ENCODE measurements at regions not wholly inside any gene's neighbourhood (a gene's known extent, or its start where the extent isn't known, plus 50 kb on each side); places are given as distances from the start of the nearest gene placed in this dataset.

DNA sequence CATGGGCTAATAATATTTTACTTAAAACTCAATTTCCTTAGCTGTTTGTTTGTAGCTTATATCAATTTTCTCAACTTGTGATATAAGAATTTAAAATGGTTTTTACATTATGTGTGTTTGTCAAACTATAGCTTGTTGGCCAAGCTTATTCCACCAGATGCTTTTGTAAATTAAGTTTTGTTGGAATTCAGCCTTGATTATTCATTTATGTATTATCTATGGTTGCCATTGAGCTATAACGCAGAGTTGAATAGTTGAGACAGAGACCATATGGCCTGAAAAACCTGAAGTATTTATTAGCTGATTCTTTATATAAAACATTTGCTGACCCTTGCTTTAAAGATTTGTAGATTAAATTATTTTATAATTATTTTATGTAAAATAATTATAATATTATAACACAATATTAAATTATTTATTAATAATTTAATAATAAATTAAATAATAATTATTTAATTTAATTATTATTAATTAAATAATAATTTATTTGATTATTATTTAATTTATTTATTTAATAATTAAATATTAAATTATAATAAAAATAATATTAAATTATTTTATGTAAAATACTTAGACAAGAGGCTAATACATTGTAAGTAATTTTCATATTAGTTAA lies 779.6 kb upstream of the NECTIN3 start:
- DNase-seq (ENCODE audit: low spot score in 2 of 2), result no peak
- no peak overlapping the region for H3K27ac ChIP-seq
- TF ChIP-seq, protein P1, sequence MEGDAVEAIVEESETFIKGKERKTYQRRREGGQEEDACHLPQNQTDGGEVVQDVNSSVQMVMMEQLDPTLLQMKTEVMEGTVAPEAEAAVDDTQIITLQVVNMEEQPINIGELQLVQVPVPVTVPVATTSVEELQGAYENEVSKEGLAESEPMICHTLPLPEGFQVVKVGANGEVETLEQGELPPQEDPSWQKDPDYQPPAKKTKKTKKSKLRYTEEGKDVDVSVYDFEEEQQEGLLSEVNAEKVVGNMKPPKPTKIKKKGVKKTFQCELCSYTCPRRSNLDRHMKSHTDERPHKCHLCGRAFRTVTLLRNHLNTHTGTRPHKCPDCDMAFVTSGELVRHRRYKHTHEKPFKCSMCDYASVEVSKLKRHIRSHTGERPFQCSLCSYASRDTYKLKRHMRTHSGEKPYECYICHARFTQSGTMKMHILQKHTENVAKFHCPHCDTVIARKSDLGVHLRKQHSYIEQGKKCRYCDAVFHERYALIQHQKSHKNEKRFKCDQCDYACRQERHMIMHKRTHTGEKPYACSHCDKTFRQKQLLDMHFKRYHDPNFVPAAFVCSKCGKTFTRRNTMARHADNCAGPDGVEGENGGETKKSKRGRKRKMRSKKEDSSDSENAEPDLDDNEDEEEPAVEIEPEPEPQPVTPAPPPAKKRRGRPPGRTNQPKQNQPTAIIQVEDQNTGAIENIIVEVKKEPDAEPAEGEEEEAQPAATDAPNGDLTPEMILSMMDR (IDR thresholded peaks at IDR 0.05), result no peak
- no peaks in the 10 kb centered on the region for H3K4me1 ChIP-seq
- H3K9me3 ChIP-seq, result peaks cover 0 to 6% of the 10 kb centered on the region in 2 donors
- no peaks in the 10 kb centered on the region for H3K27me3 ChIP-seq
- no peaks in the 10 kb centered on the region for H3K36me3 ChIP-seq
- no peak overlapping the region for H3K4me3 ChIP-seq
- intact Hi-C loops (cut with DNase I), result no loop called here

DNA sequence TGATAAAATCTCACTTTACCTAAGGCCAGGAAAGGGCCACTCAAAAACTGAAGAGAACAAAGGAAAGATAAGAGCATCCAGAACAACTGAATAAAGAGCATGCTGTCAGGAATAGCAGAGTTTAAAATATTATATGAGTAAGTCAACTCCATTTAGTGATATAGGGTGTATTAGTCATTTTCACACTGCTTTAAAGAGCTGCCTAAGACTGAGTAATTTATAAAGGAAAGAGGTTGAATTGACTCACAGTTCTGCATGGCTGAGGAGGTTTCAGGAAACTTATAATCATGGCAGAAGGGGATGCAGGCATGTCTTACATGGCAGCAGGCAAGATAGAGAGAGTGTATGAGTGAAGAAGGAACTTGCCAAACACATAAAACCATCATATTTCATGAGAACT lies 778.0 kb upstream of the NECTIN3 start:
- no peak for DNase-seq (ENCODE audit: low spot score in 2 of 2)
- Histone ChIP-seq H3K27ac (no peak overlapping the region), H3K27me3 (no peaks in the 10 kb centered on the region), H3K9me3 (peaks cover 0 to 6% of the 10 kb centered on the region in 2 donors), H3K36me3 (no peaks in the 10 kb centered on the region), H3K4me3 (no peak overlapping the region), H3K4me1 (no peaks in the 10 kb centered on the region)
- intact Hi-C loops (cut with DNase I), result no loop called here
- TF ChIP-seq, protein P1 (IDR thresholded peaks at IDR 0.05), result no peak

DNA sequence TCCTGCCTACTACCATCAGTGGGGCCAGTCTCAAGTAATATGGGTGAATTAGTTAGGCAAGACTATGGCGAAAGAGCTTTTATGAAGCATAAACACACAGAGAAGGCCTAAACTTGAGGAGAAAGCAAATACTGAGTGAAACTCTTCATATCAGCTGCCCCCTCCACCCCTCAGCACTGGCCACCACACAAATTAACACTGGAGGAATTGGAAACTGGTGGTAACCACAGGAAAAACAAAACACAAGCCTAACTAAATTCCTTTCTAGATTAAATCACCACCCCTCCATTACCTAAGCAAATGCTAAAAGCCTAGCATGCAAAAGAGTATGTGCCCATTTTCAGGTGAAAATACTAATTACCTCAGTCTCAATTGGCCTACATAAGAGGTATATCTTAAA lies 774.7 kb upstream of the NECTIN3 start:
- intact Hi-C loops (cut with DNase I), result no loop called here
- Histone ChIP-seq H3K4me3 (no peak overlapping the region), H3K9me3 (peaks cover 0 to 6% of the 10 kb centered on the region in 2 donors)

DNA sequence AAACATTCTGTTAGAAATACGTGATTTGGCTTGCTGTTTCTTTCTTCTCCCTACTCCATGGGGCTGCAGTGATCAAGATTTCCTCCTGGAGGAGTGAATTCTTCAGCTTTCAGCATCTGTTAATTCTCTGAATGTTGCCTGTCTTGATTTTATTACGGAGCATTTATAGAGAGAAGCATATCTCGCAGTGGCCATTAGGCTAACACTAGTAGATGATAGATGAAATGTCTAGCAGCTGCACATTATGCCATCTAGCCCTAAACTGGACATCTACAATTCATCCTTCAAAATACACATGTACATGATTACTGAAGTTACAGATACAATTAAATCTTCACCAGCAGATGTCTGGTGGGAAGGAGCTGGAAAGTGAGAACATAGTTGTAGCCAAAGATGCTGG lies 769.8 kb upstream of the NECTIN3 start:
- Histone ChIP-seq H3K36me3 (no peaks in the 10 kb centered on the region), H3K4me1 (no peaks in the 10 kb centered on the region), H3K9me3 (no peaks in the 10 kb centered on the region), H3K4me3 (no peak overlapping the region), H3K27me3 (no peaks in the 10 kb centered on the region), H3K27ac (no peak overlapping the region)
- DNase-seq (ENCODE audit: low spot score in 2 of 2), result no peak
- intact Hi-C loops (cut with DNase I), result no loop called here
- TF ChIP-seq, protein P1 (IDR thresholded peaks at IDR 0.05), result no peak

More for the DNA sequence above, 774.7 kb upstream of the NECTIN3 start:
- no peaks in the 10 kb centered on the region for H3K27me3 ChIP-seq
- TF ChIP-seq, protein P1 (IDR thresholded peaks at IDR 0.05), result no peak
- no peak for DNase-seq (ENCODE audit: low spot score in 2 of 2)
- no peak overlapping the region for H3K27ac ChIP-seq
- no peaks in the 10 kb centered on the region for H3K4me1 ChIP-seq
- H3K36me3 ChIP-seq, result no peaks in the 10 kb centered on the region

DNA sequence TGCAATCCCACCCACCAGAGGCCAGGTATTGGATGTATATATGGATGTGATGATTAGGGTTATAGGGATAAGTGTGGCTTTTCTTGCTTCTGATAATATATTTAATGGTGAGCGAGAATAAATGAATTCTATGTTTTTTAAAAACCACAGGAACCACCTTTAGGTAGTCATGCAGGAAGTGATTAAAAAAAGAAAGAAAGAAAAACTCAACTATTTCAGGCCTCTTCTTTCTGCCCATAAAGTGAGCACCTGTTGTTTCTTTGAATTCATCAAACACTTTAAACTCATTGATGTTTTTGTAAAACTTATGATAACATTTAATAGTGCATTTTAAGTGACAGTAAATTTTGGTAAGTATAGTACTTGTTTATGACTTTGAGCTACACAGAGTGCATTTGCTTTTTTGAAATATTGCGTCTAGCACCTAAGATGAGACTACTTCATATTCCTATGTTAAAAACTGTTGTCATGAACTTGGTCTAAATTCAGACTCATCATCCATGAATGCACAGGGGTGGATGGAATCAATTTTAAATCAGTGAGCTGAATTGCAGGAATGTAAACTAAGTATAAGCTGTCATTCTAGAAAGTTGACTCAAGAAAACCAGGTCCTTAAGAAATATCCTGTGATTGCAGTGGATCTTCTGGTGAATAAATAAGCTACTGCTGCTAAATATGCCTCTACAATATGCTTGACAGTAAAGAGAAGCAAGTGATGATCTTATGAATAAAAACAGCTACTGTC lies 764.4 kb upstream of the NECTIN3 start:
- no peaks in the 10 kb centered on the region for H3K27me3 ChIP-seq
- H3K4me3 ChIP-seq, result no peak overlapping the region
- intact Hi-C loops (cut with DNase I), result no loop called here
- H3K4me1 ChIP-seq, result no peaks in the 10 kb centered on the region
- TF ChIP-seq, protein P1 (IDR thresholded peaks at IDR 0.05), result no peak
- H3K27ac ChIP-seq, result no peak overlapping the region
- no peaks in the 10 kb centered on the region for H3K36me3 ChIP-seq
- no peaks in the 10 kb centered on the region for H3K9me3 ChIP-seq
- DNase-seq (ENCODE audit: low spot score in 2 of 2), result no peak
